Mucosa of gallbladder (tissue), 1 donor: ENCODE measurements at regions not wholly inside any gene's neighbourhood (a gene's known extent, or its start where the extent isn't known, plus 50 kb on each side); places are given as distances from the start of the nearest gene placed in this dataset.

Source experiments
- DNase-seq: peaks from one replicate; pipeline ENCODE4 v3.0.0-alpha.2; 2020; ENCODE audit warnings: low spot score
- donor health status: DM: no; HTN: no; CAD: no.

DNA sequence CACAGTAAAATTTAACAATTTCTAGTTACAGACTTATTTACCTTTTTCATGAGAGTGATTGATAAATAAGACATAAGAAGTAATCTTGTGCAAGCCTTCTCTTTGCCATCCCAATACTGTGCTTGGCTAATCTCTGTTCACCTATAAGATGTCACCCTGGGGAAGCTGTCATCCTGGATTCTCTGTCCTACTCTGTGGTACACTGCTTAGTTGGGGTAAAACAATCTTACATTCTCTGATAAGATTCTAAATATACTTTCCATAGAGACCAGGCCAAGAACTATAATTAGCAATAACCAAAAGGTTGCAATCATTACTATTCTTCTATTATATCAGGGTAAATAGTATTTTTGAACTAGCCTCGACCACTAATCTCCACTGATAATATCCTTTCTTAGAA lies 1218.3 kb upstream of the CADM2 start:
- DNase-seq = no peak

DNA sequence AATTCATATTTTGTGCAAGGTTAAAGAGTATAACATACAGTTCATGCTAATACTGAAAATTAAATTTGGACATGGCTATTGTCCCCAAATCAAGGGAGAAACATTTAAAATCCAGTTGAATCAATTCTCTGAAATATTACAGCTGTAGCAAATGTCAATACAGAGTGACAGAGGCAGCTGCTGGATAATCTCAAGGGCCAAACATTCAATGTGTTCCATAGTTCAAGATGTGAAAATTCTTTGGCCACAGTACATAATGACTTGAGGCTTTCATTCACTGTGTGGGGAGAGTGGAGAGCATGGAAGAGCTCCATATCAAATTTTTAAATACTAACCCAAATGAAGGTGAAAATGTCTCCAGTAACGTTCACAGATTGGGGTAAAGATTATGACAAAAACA lies 1192.8 kb upstream of the CADM2 start:
- no peak for DNase-seq

DNA sequence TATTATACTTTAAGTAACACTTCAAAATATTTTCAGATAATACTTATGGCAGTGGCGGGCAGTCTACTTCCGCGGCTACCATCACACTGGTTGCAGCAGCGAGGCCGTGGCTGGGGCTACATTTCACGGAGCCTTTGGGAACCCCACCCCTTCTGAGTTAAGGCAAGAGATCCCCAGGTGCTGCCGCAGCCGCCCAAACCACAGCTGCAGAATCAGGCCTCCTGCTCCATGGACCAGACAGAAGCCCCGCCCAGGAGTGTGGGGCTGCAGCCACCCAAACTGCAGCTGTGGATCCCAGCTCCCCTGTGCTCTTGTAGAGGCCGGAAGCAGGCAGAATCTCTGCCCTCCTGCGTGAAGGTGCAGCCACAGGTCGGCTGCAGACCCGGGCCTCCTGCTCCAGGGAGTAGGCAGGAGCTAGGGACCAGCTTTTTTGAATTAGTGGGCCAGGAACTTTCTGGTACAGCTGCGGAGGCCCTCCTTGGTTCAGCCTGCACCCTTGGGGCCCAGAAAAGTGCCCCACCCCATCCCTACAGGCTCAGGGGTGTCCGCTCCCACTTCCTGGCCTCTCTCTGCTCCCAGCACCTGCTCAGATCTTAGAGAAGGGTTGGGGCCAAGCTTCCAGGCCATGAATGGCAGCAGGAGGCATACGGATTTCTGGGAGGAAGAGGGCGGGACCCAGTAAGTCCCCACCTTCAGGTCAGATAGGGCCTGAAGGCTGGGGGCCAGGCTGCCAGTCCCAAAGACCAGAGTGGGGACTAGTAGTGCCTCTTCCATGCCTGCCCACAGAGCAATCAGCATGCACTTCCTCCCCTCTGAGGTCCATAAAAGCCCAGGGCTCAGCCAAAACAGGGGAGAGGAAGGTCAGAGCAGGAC lies 1188.8 kb upstream of the CADM2 start:
- no peak for DNase-seq

DNA sequence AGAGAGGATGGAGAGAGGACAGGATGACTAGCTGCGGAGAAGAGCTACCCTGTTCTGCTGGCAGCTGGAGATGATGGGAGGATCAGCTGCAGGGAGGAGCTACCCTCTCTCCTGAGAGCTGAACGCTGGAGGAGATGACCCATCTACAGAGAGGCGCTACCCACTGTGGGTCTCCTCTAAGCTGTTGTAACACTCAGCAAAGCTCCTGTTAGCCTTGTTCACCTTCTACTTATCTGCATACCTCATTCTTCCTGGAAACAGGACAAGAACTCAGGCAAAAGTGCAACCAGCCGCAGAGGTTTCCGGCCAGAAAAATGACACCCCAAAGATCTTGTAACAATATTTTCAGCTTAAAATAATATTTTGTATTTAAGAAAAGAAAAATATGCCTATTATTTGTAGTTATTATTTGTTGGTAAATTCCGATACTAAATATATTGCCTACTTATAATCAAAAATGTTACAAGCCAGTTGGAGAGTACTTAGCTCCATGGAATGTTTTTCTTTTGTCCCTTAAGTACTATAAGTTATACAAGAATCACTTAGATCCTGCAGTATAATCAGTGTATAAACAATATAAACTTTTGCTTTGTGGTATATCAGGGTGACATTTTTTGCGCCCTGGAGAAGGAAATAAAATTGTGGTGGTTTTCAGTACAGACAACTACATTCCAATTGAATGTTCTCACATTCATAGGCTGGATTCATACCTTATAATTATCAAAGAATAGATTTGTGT lies 1188.0 kb upstream of the CADM2 start:
- DNase-seq = no peak

DNA sequence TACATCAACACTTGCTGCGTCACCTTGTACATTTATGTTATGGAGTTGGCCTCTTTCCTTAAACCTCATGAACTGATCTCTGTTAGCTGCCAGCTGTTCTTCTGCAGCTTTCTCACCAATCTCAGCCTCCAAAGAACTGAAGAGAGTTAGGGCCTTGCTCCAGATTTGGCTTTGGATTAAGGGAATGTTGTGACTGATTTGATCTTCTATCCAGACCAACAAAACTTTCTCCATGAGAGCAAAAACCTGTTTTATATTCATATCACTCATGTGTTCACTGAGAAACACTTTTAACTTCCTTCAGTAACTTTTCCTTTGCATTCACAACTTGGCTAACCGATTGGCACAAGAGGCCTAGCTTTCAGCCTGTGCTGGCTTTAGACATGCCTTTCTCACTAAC lies 1156.0 kb upstream of the CADM2 start:
- DNase-seq = no peak

DNA sequence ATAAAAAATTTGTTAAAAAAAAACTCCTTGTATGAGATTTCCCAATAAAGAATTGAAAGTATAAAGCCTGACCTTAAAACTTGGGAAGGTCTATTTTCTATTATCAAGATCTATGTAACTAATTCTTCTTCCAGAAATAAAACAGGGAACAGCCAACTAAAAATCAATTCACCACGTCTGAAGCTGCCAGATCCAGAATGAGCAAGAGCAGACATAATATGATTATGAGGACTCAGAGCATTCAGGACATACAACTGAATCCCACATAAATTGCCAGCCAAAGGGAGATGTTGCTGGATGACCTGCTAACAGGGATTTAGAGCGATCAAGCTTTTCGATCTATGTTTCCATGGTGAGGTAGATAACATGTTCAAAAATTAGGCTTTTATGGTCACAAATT lies 1151.3 kb upstream of the CADM2 start:
- no peak for DNase-seq

DNA sequence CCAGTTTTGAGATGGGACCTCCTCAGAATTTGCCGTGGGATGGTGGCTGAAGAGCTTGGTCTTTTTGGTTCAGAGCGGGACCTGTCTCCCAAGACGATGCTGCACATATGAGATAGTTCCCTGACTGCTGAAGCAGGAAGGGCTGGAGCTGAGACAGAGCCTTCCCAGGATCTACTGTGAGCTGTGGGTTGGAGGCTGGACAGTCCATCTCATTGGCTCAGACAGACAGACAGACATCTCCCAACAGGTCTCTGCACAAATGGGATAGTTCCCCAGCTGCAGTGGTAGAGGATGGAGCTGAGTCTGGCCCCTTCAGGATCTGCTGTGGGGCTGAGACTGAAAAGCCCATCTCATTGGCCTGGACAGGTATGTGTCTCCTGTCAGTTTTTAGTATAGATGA lies 1145.6 kb upstream of the CADM2 start:
- no peak for DNase-seq

DNA sequence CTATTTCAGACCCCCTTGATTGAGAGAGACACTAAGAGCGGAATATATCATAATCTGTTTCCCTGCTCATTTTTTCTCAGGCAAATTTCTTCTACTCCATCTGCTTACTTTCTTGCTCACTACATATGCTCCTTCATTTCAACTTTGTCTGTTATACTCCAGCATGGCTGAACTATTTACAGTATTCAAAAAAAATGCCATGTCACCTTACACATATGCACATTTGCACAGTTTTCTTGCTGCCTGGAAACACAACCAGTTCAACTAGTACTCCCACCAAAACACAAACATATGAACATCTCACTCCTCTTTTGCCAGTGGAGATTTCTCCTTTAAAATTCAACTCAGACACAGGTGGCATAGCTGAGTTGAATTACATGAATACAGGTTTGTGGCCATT lies 1142.1 kb upstream of the CADM2 start:
- DNase-seq = no peak

DNA sequence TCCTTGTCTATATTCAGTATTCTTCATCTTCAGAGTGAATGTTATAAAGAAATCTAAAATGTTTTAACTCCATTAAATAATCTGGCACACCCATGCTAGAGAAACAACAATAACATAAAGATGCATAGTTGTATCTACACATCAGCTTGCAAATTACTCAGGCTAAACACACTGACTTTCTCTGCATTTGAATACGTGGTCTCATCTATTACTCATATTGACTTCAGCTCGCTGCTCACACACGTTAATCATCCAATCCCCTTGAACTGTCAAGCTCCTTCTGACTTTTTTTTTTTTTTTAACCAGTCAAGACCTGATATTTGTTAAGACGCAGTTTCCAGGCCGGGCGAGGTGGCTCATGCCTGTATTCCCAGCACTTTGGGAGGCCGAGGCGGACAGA lies 1137.3 kb upstream of the CADM2 start:
- no peak for DNase-seq

DNA sequence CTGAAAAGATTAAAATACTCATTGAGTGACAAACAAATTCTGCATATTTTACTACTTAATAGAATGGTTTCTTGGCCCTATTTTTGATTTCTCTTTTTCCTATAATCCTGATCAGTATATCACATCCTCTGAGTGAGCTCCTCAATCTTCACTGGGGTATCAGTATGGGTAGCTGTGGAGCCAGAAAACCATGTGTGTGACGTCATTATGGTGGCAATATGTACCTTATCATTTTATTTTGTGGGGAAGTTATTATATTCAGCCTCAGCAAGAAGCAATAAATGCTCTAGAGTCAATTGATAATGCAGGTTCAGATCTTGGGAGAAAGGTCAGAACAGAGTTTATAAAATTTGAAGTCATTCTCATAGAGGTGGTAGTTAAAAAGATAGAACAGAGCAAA lies 1135.7 kb upstream of the CADM2 start:
- no peak for DNase-seq

DNA sequence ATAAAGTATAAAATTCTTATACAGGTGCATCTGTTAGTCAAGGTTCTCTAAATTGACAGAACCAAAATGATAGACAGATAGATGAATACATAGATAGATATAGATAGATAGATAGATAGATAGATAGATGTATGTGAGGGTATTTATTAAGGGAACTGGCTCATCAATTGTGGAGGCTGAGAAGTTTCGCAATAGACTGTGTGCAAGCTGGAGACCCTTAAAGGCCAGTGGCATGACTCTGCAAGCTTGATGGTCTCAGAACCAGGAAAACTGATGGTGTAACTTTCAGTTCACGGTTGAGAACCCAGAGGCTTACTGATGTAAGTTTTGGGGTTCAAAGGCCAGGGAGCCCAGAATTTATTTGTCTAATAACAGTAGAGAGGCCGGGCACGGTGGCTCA lies 1123.7 kb upstream of the CADM2 start:
- DNase-seq = no peak

DNA sequence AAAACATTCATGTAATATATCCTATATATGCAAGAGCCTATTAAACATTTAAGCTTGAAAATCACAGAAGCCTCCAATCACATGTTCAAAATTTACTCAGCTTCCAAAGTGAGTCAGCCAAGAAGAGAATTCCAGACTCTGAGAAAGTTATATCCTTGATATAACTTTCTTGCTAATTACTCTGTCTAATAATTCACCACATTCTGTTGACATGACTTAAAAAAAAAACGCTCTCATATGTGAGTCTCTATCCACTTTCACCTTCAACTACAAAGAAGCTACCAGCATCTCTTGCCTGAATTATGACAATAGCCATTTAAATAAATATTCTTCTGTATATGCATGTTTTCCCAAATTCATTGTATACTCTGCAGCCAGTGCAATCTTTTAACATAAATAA lies 1116.3 kb upstream of the CADM2 start:
- DNase-seq = no peak

DNA sequence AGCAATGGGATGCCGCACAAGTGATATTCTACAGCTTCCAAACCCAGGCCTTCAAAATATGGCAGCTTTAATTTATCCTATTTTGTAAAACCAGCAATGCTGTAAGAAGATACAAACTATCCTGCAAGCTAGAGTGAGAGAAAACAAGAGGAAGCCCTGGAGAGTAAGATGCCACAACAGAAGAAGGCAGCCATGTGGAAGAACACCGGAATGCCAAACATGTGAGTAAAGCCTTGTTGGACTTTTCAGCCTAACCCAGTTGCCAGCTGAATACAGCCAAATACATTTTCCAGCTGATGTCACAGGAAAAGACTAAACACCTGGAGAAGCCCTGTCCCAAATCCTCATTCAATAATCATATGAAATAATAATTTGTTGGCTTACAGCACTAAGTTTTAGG lies 1115.1 kb upstream of the CADM2 start:
- no peak for DNase-seq

DNA sequence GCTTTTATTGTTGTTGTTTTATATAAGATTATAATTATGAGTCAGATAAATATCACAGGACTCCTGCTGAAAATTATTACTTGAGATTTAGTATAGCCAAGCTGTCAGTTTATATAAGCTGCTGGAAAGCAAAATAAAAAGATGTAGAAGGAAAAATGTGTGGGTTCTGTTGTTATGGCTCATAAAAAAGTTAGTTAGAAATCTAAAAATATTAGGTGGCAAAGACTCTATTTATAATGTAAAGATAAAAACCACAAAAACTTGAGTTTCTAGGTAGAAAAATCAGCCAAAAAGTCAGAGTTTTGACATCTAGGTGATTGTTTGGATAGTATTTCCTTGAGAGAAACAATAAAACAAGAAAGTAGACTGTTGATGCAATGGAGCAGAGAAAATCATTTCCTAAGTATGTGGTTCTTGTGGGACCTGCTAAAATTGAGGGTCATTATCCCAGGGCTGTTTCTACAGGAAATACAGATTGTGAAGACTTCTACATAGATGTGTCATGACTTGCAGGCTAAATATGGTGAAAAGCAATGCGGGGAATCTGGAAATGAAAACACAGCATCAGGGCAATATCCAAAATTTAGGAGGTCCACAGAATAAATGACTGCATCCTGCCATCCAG lies 1109.6 kb upstream of the CADM2 start:
- DNase-seq = no peak

DNA sequence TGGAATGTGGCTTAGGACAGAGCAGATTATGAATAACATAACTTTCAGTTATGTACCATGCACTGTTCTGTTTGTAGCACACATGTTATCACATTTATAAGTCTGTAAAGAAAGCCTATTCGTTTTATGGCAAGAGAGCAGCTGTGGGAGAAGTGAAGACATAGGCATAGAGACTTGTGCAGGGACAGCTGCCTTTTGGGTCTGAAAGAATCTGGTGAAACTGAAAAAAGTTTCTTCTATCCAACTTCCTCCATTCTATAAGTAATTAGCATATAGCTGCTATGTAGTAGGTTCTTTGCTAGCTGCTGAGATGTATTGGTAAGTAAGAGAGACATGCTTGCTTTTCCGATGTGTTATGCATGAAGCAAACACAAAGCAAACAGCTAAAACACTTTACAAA lies 1095.4 kb upstream of the CADM2 start:
- no peak for DNase-seq

DNA sequence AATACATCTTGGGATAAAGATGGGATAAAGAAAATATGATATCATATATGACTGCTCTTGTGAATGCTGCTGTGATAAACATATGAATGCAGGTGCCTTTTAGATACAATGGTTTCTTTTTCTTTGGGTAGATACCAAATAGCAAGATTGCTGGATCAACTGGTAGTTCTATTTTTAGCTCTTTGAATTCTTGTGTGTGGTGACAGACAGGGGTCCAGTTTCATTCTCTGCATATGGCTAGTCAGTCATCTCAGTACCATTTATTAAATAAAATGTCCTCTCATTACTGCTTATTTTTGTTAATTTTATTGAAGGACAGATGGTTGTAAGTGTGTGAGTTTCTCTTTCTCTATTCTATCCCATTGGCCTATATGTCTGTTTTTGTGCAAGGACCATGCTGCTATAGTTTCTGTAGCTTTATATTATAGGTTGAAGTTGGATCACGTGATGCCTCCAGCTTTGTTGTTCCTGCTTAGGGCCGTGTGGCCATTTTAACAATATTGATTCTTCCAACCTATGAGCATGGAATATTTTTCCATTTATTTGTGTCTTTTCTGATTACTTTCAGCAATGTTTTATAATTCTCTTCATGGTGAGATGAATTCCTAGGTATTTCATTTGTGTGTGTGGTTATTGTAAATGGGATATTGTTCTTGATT lies 1089.8 kb upstream of the CADM2 start:
- no peak for DNase-seq

DNA sequence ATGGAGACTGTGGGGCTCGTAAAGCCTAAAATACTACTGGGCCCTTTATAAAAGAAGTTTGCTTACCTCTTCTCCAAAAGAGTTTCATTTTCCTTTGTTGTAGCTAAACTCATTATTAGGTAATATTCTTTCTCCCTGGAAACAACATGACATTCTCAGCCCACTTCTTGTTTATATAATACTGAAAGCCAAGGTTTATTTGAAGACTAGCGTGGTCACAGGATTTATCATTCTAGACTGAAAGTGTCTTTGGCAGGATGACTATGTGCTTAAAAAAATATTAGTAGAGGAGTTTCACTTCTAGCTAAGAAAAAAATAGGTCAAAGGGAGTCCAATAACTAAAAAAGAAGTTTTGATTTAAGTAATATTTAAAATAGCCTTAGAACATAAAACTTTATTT lies 1085.2 kb upstream of the CADM2 start:
- no peak for DNase-seq

DNA sequence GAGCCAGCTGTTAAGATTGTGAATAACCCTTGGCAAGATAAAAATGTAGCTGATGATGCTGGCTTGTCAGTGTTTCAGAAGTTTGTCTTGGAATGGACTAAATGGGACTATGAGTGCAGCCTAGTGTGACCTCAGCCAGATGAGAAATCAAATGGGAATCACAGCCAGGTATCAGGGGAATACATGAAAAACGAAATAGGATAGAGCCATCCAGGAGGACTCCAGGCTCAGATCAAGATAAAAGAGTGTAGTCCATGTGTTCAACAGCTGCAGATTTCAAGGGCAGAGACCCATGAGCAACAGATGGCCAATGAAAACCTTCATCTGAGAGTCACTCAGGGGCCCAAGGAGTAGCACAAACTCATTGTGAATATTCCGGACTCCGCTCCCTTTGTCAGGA lies 1080.9 kb upstream of the CADM2 start:
- DNase-seq = no peak

DNA sequence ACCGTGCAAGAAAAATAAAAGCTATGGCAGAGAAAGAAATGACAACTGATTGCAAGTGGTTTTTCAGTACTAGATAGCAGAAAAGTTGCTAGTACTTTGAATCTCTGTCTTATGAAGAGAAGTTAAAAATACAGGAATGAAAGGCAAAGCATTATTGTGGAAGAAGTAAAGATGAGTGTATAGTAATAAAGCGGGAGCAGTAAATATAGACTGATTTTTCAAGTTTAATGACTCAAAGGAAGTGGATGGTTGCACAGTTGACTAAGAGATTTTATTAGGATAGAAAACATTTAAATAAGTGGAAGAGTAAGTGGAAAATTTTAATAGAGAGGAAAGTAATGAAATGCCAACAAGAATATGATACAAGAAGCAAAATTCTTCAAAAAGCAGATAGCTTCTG lies 1076.1 kb upstream of the CADM2 start:
- no peak for DNase-seq

DNA sequence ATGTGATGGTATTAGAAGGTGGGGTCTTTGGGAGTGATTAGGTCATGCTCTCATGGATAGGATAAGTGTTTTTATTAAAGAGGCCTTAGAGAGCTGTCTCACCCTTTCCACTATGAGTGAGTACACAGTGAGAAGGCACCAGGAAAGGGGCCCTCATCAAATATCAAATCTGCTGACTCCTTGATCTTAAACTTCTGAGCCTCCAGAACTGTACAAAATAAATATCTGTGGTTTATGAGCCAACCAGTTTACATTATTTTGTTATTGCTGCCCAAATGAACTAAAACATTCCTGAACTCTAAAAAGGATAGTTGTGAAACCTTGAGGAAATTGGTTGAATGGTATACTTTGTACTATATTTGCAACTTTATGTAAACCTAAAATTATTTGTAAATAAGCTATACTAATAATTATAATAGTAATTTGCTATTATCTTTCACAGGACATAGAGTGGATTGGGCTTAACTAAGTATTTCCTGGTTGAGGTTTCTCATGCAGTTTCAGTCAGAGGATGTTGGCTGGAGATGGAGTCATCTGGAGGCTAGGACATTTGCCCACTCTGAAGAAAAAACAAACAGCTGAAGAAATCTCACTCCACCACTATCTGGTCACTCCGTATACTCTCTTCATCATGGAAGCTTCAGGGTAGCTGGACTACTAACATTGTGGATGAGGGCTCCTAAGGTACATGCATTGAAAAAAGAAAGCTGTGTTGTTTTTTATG lies 1068.6 kb upstream of the CADM2 start:
- no peak for DNase-seq

DNA sequence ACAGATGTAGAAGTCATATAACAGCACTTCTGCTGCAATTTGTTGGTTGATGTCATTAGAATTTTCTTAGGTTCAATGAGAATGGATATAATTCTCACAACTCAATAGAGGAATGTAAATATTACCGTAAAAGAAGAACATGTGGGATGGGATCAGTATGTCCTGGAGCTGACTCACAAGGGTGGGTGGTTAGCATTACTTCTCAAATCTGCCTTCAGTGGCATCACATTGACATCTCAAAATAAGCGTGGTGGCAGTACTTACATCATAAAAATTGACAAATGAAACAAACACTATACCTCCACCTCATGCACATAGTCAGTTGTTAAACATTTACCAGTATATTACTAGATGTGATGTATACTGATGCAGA lies 1068.0 kb upstream of the CADM2 start:
- DNase-seq = no peak

DNA sequence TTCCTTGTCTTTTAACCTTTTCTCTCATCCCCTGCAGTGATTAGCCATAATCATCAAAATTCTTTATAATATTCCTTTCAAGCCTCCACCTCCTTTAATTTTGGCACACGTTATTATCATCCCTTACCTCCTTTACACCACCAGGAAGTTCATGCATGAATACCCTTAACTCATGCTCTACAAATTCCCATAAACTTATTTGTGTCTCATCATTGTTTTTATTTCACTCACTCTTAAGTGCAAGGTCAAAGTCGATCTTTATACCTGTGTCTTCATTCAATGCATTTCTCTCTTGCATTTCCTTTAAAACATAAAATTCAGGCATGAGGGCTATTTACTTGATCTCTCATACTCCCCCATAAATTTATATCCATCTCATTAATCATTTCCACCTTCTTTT lies 1064.6 kb upstream of the CADM2 start:
- DNase-seq = no peak
